D721Med (cell line): ENCODE measurements at regions not wholly inside any gene's neighbourhood (a gene's known extent, or its start where the extent isn't known, plus 50 kb on each side); places are given as distances from the start of the nearest gene placed in this dataset.

Experiments used
- DNase-seq: peaks from one replicate; pipeline ENCODE4 v3.0.0; 2011; ENCODE audit warnings: low spot score; ENCODE audit not compliant: insufficient read length
- FAIRE-seq: peaks from 2 replicates; lab custom pipeline; 2011; peaks lifted over from hg19 to GRCh38; lab: Jason Lieb, UNC
- CTCF ChIP-seq: IDR thresholded peaks from 2 replicates; pipeline ENCODE4 v1.5.1; 2012; ENCODE audit warnings: mild to moderate bottlenecking, control low read depth; ENCODE audit not compliant: insufficient read depth; ENCODE audit errors: missing control alignments

- no peak for TF ChIP-seq CTCF
- no peak for FAIRE-seq
- DNase-seq: no peak
Observed at GRCh38 chr4:16959305-16959704, 60.9 kb upstream of the LDB2 start.

- FAIRE-seq: no peak
- DNase-seq: no peak
- no peak for TF ChIP-seq CTCF
Observed at GRCh38 chr4:16952896-16953630, 54.6 kb upstream of the LDB2 start.

- FAIRE-seq: no peak
- DNase-seq: no peak
- TF ChIP-seq CTCF: no peak
Observed at GRCh38 chr4:16952462-16952871, 54.0 kb upstream of the LDB2 start.
